Suprapubic skin (tissue), 4 donors: ENCODE measurements at regions not wholly inside any gene's neighbourhood (a gene's known extent, or its start where the extent isn't known, plus 50 kb on each side); places are given as distances from the start of the nearest gene placed in this dataset.

Source experiments
- DNase-seq, 2 donors: peaks; one replicate each; pipeline ENCODE4 v3.0.0-alpha.2; 2019; ENCODE audit warnings: low spot score in 2 of 2
- H3K27ac ChIP-seq: fragments of 200-600 bp; sonication (generic); one replicate; pipeline ENCODE4 v1.5.1; 2019
- H3K27me3 ChIP-seq: fragments of 200-600 bp; sonication (generic); one replicate; pipeline ENCODE4 v1.5.1; 2019
- H3K36me3 ChIP-seq: fragments of 200-600 bp; sonication (generic); one replicate; pipeline ENCODE4 v1.5.1; 2019
- H3K4me1 ChIP-seq: fragments of 200-600 bp; sonication (generic); one replicate; pipeline ENCODE4 v1.5.1; 2019
- H3K4me3 ChIP-seq: fragments of 200-600 bp; sonication (generic); one replicate; pipeline ENCODE4 v1.5.1; 2019; ENCODE audit warnings: mild to moderate bottlenecking
- H3K9me3 ChIP-seq: fragments of 200-600 bp; sonication (generic); one replicate; pipeline ENCODE4 v1.5.1; 2019
- CTCF ChIP-seq, 2 donors: fragments of 200-600 bp in 1 of 2; fragments of 450-650 bp in 1 of 2; sonication (generic) in 1 of 2; IDR thresholded peaks; one replicate each; pipeline ENCODE4 v1.5.1; 2016 to 2019; ENCODE audit warnings: antibody characterized with exemption in 2 of 2, mild to moderate bottlenecking in 1 of 2, moderate library complexity in 1 of 2
- EP300 ChIP-seq: sonication (generic); formaldehyde crosslinking; IDR thresholded peaks from one replicate; pipeline ENCODE4 v1.6.1; 2017; ENCODE audit warnings: antibody characterized with exemption
- POLR2A ChIP-seq, 2 donors: fragments of 450-650 bp; IDR thresholded peaks; one replicate each; pipeline ENCODE4 v1.6.1; 2017; ENCODE audit warnings: antibody characterized with exemption in 2 of 2, mild to moderate bottlenecking in 2 of 2, moderate library complexity in 2 of 2
- POLR2AphosphoS5 ChIP-seq, 3 donors: sonication (generic); formaldehyde crosslinking; IDR thresholded peaks; one replicate each; pipeline ENCODE4 v1.6.1; 2017; ENCODE audit warnings: antibody characterized with exemption in 3 of 3
- WGBS: methylation state at CpG from one replicate; pipeline ENCODE4 v1.1.5; 2018; 5-methylcytosine and 5-hydroxymethylcytosine counted together

GRCh38 chr9:81053298-81054025 lies 635.9 kb downstream of the TLE1 start:
- Histone ChIP-seq H3K36me3 (no peaks in the 10 kb centered on the region), H3K9me3 (no peaks in the 10 kb centered on the region), H3K27ac (no peak overlapping the region), H3K27me3 (no peaks in the 10 kb centered on the region), H3K4me3 (no peak overlapping the region), H3K4me1 (no peaks in the 10 kb centered on the region)
- no peak for TF ChIP-seq EP300
- no peak for TF ChIP-seq POLR2A (IDR thresholded peaks at IDR 0.05)
- no peak for TF ChIP-seq CTCF (IDR thresholded peaks at IDR 0.05)
- TF ChIP-seq POLR2AphosphoS5 (IDR thresholded peaks at IDR 0.05) = no peak
- WGBS = 59% methylated on average over 1 of the region's 1 CpG
- DNase-seq = no peak

DNA sequence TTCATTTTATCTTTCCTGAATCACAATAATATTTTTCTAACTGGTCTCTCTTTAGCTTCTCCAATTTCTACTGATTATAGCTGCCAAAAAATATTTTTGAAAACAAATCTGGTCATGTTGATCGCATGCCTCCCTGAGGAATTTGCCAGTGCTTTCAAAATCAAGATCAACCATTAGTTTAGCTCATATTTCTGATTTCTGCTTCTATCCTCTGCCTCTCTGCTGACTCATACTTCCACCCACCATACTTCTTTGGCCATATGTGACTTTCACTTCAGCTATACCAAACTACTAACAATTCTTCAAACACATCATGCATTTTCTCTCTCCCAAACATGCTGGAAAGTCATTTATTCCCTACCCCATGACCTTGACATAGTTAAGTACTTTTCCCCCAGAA lies 636.5 kb downstream of the TLE1 start:
- DNase-seq = no peak
- no peak overlapping the region for H3K27ac ChIP-seq
- H3K27me3 ChIP-seq = no peaks in the 10 kb centered on the region
- no peaks in the 10 kb centered on the region for H3K4me1 ChIP-seq
- no peak for TF ChIP-seq CTCF (IDR thresholded peaks at IDR 0.05)
- no peak for TF ChIP-seq POLR2AphosphoS5 (IDR thresholded peaks at IDR 0.05)
- TF ChIP-seq POLR2A (IDR thresholded peaks at IDR 0.05) = no peak
- TF ChIP-seq EP300 = no peak
- H3K36me3 ChIP-seq = no peaks in the 10 kb centered on the region
- H3K9me3 ChIP-seq = no peaks in the 10 kb centered on the region
- WGBS = 24% methylated on average over 1 of the region's 1 CpG
- H3K4me3 ChIP-seq = no peak overlapping the region

- no peak overlapping the region for H3K27ac ChIP-seq
- WGBS = 100% methylated on average over 1 of the region's 1 CpG
- H3K9me3 ChIP-seq = no peaks in the 10 kb centered on the region
- no peak overlapping the region for H3K4me3 ChIP-seq
- no peak for DNase-seq
- no peaks in the 10 kb centered on the region for H3K36me3 ChIP-seq
- H3K4me1 ChIP-seq = no peaks in the 10 kb centered on the region
- TF ChIP-seq CTCF (IDR thresholded peaks at IDR 0.05) = no peak
- no peak for TF ChIP-seq EP300
- no peak for TF ChIP-seq POLR2AphosphoS5 (IDR thresholded peaks at IDR 0.05)
- no peak for TF ChIP-seq POLR2A (IDR thresholded peaks at IDR 0.05)
- no peaks in the 10 kb centered on the region for H3K27me3 ChIP-seq
Measured at GRCh38 chr9:81047280-81047679, 642.1 kb downstream of the TLE1 start.

- Histone ChIP-seq H3K36me3 (no peaks in the 10 kb centered on the region), H3K4me1 (no peaks in the 10 kb centered on the region), H3K27ac (no peak overlapping the region), H3K9me3 (no peaks in the 10 kb centered on the region), H3K4me3 (no peak overlapping the region), H3K27me3 (no peaks in the 10 kb centered on the region)
- no peak for TF ChIP-seq POLR2AphosphoS5 (IDR thresholded peaks at IDR 0.05)
- TF ChIP-seq POLR2A (IDR thresholded peaks at IDR 0.05) = no peak
- TF ChIP-seq CTCF (IDR thresholded peaks at IDR 0.05) = no peak
- no peak for TF ChIP-seq EP300
- whole genome bisulfite sequencing = 71% methylated on average over 1 of the region's 1 CpG
- DNase-seq = no peak
Measured at GRCh38 chr9:81045658-81046057, 643.7 kb downstream of the TLE1 start.

DNA sequence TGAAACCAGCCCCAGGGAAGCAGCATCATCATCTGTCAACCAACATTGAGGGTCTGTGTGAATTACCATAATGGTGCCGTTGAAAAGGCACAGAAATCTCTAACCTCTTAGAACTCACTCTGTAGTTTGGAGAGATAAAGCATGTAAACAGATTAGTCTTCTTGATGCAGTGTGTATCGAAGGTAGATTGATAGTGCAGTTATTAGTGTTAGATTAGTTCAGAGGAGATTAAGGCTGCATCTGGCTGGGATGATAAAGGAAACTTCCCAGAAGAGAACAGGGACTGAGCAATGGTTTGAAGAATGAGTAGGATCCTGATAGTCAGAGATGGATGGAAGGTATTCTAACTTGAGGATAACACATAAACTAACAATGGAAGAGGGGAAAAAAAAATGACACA lies 651.5 kb downstream of the TLE1 start:
- H3K4me1 ChIP-seq = no peaks in the 10 kb centered on the region
- DNase-seq = no peak
- no peak overlapping the region for H3K27ac ChIP-seq
- H3K27me3 ChIP-seq = no peaks in the 10 kb centered on the region
- TF ChIP-seq POLR2A (IDR thresholded peaks at IDR 0.05) (no peak), CTCF (IDR thresholded peaks at IDR 0.05) (no peak), EP300 (no peak), POLR2AphosphoS5 (IDR thresholded peaks at IDR 0.05) (no peak)
- no peaks in the 10 kb centered on the region for H3K36me3 ChIP-seq
- WGBS = 81% methylated on average over 2 of the region's 2 CpGs
- no peaks in the 10 kb centered on the region for H3K9me3 ChIP-seq
- no peak overlapping the region for H3K4me3 ChIP-seq
